Lower lobe of right lung (tissue), 2 donors: ENCODE measurements at regions not wholly inside any gene's neighbourhood (a gene's known extent, or its start where the extent isn't known, plus 50 kb on each side); places are given as distances from the start of the nearest gene placed in this dataset.
"Not testable (repeated sequence)": the region's sequence is repeated elsewhere in the genome, so short reads cannot be mapped to it uniquely, and the experiment has no call there.

Experiments
- ATAC-seq, 2 donors: fragments of 200-7000 bp; cut with Tn5 transposase; one replicate each; pipeline ENCODE4 v1.9.1; 2020 to 2022; ENCODE audit warnings: mild to moderate bottlenecking in 2 of 2, moderate library complexity in 2 of 2
- DNase-seq: peaks from one replicate; pipeline ENCODE4 v3.0.0-alpha.2; 2020
- H3K27ac ChIP-seq: fragments of 200-600 bp; one replicate; pipeline ENCODE4 v1.8.0; 2022
- H3K27me3 ChIP-seq: fragments of 200-600 bp; one replicate; pipeline ENCODE4 v1.8.0; 2022; ENCODE audit warnings: low read depth
- H3K36me3 ChIP-seq: fragments of 200-600 bp; one replicate; pipeline ENCODE4 v1.8.0; 2022; ENCODE audit warnings: mild to moderate bottlenecking
- H3K4me1 ChIP-seq: fragments of 200-600 bp; one replicate; pipeline ENCODE4 v1.8.0; 2022
- H3K4me3 ChIP-seq: fragments of 200-600 bp; one replicate; pipeline ENCODE4 v1.8.0; 2022; ENCODE audit warnings: mild to moderate bottlenecking
- H3K9me3 ChIP-seq: fragments of 200-600 bp; one replicate; pipeline ENCODE4 v1.8.0; 2022
- intact Hi-C: fragments of 100-400 bp; cut with DNase I; formaldehyde crosslinking; loops from one replicate; pipeline ENCODE4 v1.11.0; 2022
- TF ChIP-seq, protein P1 (sequence below): fragments of 200-600 bp; IDR thresholded peaks from one replicate; pipeline ENCODE4 v1.8.0; 2022; ENCODE audit warnings: antibody characterized with exemption, mild to moderate bottlenecking
- donor health status: DM: no; HTN: yes; CAD: no; lungs with severe emphysema.

GRCh38 chr5:60495644-60496520 is 204.1 kb downstream of the DEPDC1B start:
- Histone ChIP-seq H3K4me3 (no peak overlapping the region), H3K4me1 (no peaks in the 10 kb centered on the region), H3K27me3 (no peaks in the 10 kb centered on the region), H3K27ac (no peak overlapping the region), H3K36me3 (no peaks in the 10 kb centered on the region), H3K9me3 (no peaks in the 10 kb centered on the region)
- intact Hi-C loops, result no loop called here
- ATAC-seq, result no peak
- TF ChIP-seq, protein P1, sequence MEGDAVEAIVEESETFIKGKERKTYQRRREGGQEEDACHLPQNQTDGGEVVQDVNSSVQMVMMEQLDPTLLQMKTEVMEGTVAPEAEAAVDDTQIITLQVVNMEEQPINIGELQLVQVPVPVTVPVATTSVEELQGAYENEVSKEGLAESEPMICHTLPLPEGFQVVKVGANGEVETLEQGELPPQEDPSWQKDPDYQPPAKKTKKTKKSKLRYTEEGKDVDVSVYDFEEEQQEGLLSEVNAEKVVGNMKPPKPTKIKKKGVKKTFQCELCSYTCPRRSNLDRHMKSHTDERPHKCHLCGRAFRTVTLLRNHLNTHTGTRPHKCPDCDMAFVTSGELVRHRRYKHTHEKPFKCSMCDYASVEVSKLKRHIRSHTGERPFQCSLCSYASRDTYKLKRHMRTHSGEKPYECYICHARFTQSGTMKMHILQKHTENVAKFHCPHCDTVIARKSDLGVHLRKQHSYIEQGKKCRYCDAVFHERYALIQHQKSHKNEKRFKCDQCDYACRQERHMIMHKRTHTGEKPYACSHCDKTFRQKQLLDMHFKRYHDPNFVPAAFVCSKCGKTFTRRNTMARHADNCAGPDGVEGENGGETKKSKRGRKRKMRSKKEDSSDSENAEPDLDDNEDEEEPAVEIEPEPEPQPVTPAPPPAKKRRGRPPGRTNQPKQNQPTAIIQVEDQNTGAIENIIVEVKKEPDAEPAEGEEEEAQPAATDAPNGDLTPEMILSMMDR, result no peak
- DNase-seq, result no peak

DNA sequence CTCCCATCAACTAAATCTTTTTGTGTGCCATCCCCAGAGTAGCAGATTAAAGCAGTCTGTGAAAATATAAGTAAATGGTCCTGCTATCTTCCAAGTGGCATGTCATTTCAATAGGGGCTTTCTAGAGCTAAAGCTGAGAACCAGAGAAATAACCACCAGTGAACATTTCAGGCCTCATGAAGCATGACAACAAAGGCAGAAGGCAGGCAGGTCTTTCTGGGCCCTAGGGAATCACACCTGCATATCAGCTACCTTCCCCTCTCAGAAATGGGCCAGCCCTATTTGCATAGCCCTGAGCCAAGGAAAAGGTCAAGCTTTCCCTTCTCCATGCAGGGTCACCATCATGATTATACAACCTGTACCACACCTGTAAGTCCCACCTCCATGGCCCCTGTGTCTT is 205.3 kb downstream of the DEPDC1B start:
- no peak overlapping the region for H3K27ac ChIP-seq
- intact Hi-C loops, result no loop called here

DNA sequence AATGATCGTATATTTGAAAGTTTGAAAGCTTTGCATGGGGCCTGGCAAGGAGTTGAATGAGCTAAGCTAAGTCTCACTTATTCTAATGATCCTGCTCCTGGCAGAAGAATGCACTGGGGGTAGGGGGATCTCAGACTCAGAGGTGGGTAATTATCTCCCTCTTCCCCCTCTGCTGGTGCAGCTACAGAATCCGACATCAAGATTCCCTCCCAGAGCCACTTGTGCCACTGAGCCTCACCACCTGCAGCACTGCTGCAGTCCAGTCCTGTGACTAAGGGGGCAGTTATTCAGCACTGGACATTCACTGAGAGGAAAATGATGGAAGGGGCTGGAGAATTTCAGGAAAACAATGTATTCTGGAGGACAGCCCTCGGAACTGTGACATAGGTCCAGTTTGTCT is 205.8 kb downstream of the DEPDC1B start:
- TF ChIP-seq, protein P1, result no peak
- ATAC-seq (no peak), DNase-seq (no peak)
- Histone ChIP-seq H3K27me3 (no peaks in the 10 kb centered on the region), H3K4me3 (no peak overlapping the region), H3K9me3 (no peaks in the 10 kb centered on the region), H3K4me1 (no peaks in the 10 kb centered on the region), H3K27ac (no peak overlapping the region), H3K36me3 (no peaks in the 10 kb centered on the region)
- intact Hi-C loops, result no loop called here

More for the DNA sequence above, 205.3 kb downstream of the DEPDC1B start:
- DNase-seq, result no peak
- Histone ChIP-seq H3K4me1 (no peaks in the 10 kb centered on the region), H3K27me3 (no peaks in the 10 kb centered on the region), H3K9me3 (no peaks in the 10 kb centered on the region), H3K4me3 (no peak overlapping the region), H3K36me3 (no peaks in the 10 kb centered on the region)
- TF ChIP-seq, protein P1, result no peak
- ATAC-seq, result no peak

DNA sequence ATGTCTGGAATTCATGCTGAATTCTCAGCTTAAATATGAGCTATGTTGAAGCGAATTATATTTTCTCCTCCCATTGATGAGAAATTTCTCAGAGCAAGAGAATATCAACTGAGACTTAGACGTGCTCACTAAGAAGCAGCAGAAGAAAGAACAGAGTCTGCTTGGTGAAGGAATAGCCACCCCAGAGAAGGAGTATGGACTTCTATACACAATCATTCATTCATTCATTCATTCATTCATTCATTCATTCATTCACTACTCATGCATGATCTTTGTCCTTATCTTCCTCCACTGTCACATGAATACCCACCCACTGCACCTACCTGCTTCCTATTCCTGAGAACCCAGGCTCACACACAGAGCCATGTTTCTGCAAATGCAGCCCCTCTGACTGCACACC is 206.6 kb downstream of the DEPDC1B start:
- TF ChIP-seq, protein P1, result no peak
- Histone ChIP-seq H3K27ac (no peak overlapping the region), H3K9me3 (no peaks in the 10 kb centered on the region), H3K36me3 (no peaks in the 10 kb centered on the region), H3K4me1 (no peaks in the 10 kb centered on the region), H3K27me3 (no peaks in the 10 kb centered on the region), H3K4me3 (no peak overlapping the region)
- DNase-seq (no peak), ATAC-seq (no peak)
- intact Hi-C loops, result no loop called here

DNA sequence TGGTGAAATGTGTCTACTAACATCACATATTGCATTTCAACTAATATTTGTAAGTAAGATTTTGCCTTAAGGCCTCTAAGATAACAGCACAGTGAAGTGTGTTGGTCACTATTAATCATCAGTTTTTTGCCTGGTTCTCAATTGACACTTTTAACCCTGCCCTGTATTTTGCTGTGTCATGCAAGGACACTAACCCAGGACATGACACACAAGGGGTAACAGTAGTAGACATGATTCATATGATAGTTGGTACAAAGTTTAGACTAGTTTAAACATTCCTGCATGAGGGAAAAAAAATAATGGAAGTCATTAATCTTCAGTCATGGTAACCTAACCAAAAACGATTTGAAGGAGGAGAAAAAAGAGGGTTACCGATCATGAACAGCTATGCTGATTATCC is 207.0 kb downstream of the DEPDC1B start:
- Histone ChIP-seq H3K27ac (no peak overlapping the region), H3K4me3 (no peak overlapping the region), H3K36me3 (no peaks in the 10 kb centered on the region), H3K9me3 (no peaks in the 10 kb centered on the region), H3K27me3 (no peaks in the 10 kb centered on the region), H3K4me1 (no peaks in the 10 kb centered on the region)
- intact Hi-C loops, result no loop called here
- TF ChIP-seq, protein P1, result no peak
- DNase-seq (no peak), ATAC-seq (no peak)

DNA sequence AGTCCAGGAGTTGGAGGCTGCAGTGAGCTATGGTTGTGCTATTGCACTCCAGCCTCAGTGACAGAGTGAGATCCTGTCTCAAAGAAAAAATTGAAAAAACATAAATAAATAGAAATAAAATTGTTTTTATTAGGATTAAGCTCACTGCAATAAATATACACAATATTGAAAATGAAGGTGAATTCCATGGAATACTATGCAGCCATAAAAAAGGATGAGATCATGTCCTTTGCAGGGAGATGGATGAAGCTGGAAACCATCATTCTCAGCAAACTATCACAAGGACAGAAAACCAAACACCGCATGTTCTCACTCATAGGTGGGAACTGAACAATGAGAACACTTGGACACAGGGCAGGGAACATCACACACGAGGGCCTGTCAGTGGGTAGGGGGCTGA is 207.6 kb downstream of the DEPDC1B start:
- H3K9me3 ChIP-seq, intact Hi-C loops, H3K27ac ChIP-seq, ATAC-seq, DNase-seq, H3K4me3 ChIP-seq, H3K27me3 ChIP-seq, H3K36me3 ChIP-seq, H3K4me1 ChIP-seq: not testable (repeated sequence)
